ENCODE measurements at regions not wholly inside any gene's neighbourhood (a gene's known extent, or its start where the extent isn't known, plus 50 kb on each side); places are given as distances from the start of the nearest gene placed in this dataset.

- peak; percentile 66 for DNase-seq
Measured at GRCh38 chr18:53799134-53799533, 425.3 kb downstream of the MBD2 start.

GRCh38 chr18:53798516-53798915 lies 426.0 kb downstream of the MBD2 start:
- DNase-seq: no peak

GRCh38 chr18:53797998-53798495 lies 426.4 kb downstream of the MBD2 start:
- DNase-seq: no peak

- DNase-seq: peak; percentile 90
Measured at GRCh38 chr18:53796040-53796729, 428.3 kb downstream of the MBD2 start.

- DNase-seq: no peak
Measured at GRCh38 chr18:53795610-53796009, 428.9 kb downstream of the MBD2 start.

GRCh38 chr18:53795061-53795460 lies 429.4 kb downstream of the MBD2 start:
- peak; percentile 26 for DNase-seq

- no peak for DNase-seq
Measured at GRCh38 chr18:53792762-53793161, 431.7 kb downstream of the MBD2 start.

GRCh38 chr18:53790786-53791185 lies 433.7 kb downstream of the MBD2 start:
- DNase-seq: peak; percentile 85

- DNase-seq: no peak
Measured at GRCh38 chr18:53789376-53790247, 434.9 kb downstream of the MBD2 start.

GRCh38 chr18:53785811-53786210 lies 438.7 kb downstream of the MBD2 start:
- DNase-seq: no peak

GRCh38 chr18:53784253-53784652 lies 440.2 kb downstream of the MBD2 start:
- DNase-seq: no peak

- DNase-seq: no peak
Measured at GRCh38 chr18:53780666-53781065, 443.8 kb downstream of the MBD2 start.

- no peak for DNase-seq
Measured at GRCh38 chr18:53772293-53772692, 452.2 kb downstream of the MBD2 start.

GRCh38 chr18:53771664-53772063 lies 452.8 kb downstream of the MBD2 start:
- DNase-seq: no peak

GRCh38 chr18:53765211-53765610 lies 459.3 kb downstream of the MBD2 start:
- no peak for DNase-seq

- no peak for DNase-seq
Measured at GRCh38 chr18:53764086-53764485, 460.4 kb downstream of the MBD2 start.

- DNase-seq: peak; percentile 27
Measured at GRCh38 chr18:53757328-53757727, 467.1 kb downstream of the MBD2 start.

- peak; percentile 9 for DNase-seq
Measured at GRCh38 chr18:53756610-53756972, 467.9 kb downstream of the MBD2 start.

GRCh38 chr18:53755914-53756609 lies 468.4 kb downstream of the MBD2 start:
- peak; percentile 26 for DNase-seq

- no peak for DNase-seq
Measured at GRCh38 chr18:53754154-53754553, 470.3 kb downstream of the MBD2 start.

GRCh38 chr18:53753601-53754000 lies 470.9 kb downstream of the MBD2 start:
- DNase-seq: no peak

- DNase-seq: no peak
Measured at GRCh38 chr18:53752781-53753367, 471.6 kb downstream of the MBD2 start.

GRCh38 chr18:53749766-53750165 lies 474.7 kb downstream of the MBD2 start:
- DNase-seq: no peak

Data from fibroblast of skin of right quadriceps (primary cell).